ENCODE measurements at regions not wholly inside any gene's neighbourhood (a gene's known extent, or its start where the extent isn't known, plus 50 kb on each side); places are given as distances from the start of the nearest gene placed in this dataset.

DNA sequence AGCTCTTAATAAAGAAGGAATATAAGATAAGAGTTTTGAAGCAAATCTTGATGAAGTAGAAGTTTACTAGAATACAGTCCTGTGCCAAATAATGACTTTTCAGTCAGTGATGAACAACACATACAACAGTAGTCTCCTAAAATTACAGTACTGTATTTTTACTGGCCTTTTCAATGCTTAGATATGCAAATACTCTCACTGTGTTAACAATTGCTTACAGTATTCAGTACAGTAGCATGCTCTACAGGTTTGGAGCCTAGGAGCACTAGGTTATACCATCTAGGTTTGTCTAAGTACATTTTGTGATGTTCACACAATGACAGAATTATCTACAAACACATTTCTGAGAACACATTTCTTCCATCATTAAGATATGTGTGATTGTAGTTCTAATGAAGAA lies 316.7 kb upstream of the KLHL1 start:
- DNase-seq (ENCODE audit: extremely low read depth in 1 of 2, low read depth in 1 of 2), result no peak

DNA sequence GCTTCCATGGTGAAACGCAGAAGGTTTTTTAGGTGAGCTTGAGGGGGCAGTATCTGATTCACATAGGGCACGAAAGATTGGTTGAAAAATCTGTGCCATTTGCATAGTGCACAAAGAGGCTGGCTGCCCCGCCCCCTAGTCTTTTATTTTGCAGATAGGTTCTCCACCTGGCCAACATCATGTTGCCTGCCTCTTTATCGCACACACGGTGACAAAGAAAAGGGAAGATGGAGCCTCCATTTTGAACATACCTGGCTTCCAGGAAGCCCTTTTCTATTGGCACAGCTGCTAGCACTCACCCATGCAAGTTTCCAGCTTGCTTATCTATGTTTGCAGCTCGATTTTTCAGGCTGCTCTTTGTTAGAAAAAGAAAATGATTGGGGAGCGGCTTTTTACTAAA lies 316.2 kb upstream of the KLHL1 start:
- DNase-seq (ENCODE audit: extremely low read depth in 1 of 2, low read depth in 1 of 2), result no peak

DNA sequence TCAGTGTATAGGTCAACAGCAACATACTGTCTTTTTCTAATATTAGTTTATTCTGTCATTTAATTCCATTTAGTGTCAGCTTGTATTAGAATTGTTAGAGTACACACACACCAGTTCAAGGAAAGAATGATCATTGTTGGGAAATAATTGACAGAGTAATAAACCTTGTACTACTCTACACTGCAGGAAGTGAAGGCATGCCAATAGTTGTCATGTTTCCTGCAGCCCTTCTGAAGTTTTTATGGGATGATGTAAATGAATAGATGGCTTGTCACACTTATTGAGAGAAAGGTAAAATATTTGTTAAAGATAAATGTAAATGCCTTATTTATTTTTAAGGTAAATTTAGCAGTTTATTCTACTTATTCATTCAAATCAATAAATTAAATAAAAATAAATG lies 306.9 kb upstream of the KLHL1 start:
- no peak for DNase-seq (ENCODE audit: extremely low read depth in 1 of 2, low read depth in 1 of 2)

DNA sequence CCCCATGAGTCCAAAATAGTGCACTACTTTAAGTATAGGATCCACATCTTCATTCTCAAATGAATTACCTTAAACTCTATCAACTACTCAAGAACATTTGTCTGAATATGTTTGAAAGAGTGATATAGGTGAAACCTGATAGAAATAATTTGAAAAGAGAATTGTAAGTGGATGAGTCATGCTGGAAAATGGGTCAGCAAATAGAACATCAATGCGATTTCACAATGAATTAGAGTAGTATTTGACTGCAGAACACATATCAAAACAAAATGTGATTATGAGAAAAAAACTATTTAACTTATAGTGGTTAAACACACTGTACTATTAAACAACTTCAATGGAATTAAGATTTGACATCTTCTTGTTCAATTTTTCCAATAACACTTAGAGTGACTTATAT lies 300.6 kb upstream of the KLHL1 start:
- DNase-seq (ENCODE audit: extremely low read depth in 1 of 2, low read depth in 1 of 2), result no peak

DNA sequence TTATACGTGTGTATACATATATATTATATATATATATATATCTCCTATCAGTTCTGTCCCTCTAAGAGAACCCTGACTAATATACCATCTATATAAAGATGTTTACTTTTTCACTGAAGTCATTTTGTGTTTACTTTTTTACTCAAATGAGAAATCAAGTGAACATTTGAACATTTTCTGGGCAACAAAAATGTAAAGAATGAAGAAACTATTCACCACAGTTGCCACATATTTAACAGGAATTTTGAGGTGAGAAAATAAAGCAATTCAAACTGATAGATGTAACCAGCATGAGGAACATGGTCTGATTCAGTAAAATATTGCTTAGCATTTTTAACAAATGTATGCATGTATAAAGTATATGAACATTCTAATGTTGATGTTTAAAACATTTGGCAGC lies 299.2 kb upstream of the KLHL1 start:
- no peak for DNase-seq (ENCODE audit: extremely low read depth in 1 of 2, low read depth in 1 of 2)

DNA sequence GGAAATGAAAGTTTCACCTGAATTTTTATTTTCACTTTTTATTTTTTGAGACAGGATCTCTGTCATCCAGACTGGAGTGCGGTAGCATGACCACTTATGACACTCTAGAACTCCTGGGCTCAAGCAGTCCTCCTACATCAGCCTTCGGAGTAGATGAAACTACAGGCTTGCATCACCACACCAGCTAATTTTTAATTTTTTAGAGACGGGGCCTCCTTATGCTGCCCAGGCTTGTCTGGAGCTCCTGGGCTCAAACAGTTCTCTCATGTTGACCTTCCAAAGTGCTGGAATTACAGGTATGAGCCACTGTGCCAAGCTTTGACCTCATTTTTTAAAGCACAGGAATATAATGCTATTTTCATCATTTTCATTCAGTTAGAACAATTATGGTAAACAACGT lies 297.0 kb upstream of the KLHL1 start:
- no peak for DNase-seq (ENCODE audit: extremely low read depth in 1 of 2, low read depth in 1 of 2)

DNA sequence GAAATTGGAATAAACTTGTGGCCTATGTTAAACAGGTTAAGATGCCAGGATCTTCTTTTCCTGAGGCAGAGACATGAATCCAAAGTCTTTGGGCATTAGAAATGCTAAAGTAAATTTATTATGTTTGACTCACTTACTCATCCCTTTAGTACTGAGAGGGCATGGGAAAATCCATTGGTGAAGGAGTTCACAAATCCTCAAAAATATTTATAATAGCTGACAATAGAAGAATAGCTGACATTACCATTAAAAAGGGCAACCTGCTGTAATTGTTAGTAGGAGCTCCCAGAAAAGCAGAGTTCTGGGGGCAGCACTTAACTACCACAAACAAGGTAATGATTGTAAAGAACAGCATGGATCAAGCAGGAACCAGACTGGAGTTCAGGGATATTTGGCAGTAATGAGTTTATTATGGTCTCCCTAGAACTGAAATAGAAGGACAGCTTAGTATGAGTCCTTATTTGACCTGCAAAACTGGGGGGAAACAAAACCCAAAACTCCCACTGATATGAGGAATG lies 285.8 kb upstream of the KLHL1 start:
- DNase-seq (ENCODE audit: extremely low read depth in 1 of 2, low read depth in 1 of 2), result no peak

DNA sequence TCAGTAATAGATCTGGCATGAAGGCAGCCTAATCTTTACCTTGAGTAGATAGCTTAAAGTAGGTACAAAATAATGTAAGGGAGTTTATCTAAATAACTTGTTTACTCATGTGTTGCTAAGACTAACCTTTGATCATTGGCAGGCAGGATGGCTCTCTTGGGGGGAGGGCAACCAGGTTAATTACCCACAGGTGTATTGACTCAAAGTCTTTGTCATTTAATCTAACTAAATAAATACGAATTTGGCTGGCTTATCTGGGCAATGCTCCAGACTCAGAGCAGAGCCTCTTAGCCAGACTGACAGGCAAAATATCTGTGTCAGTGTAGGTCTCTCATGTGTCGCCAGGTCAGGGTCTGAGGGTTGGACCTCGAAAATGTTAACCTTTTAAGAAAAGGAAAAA lies 283.4 kb upstream of the KLHL1 start:
- DNase-seq (ENCODE audit: extremely low read depth in 1 of 2, low read depth in 1 of 2), result no peak

DNA sequence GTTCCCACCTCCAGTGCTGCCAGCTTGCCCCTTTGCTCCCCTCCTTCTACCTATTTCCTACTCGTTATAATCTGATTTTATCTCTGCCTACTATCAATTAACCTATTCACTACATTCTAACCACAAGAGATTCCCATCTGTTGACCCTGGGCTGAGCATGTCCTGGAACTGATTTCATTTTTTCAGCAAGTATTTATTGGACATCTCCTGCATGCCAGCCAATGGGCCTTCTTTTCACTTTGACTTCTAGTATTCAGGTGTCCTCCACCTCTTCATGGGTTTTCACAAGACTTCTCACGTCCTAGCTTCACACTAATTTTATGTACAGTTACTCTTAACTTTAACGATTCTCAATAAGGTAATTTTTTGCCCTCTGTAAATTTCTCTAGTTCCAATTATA lies 282.7 kb upstream of the KLHL1 start:
- DNase-seq (ENCODE audit: extremely low read depth in 1 of 2, low read depth in 1 of 2), result no peak

DNA sequence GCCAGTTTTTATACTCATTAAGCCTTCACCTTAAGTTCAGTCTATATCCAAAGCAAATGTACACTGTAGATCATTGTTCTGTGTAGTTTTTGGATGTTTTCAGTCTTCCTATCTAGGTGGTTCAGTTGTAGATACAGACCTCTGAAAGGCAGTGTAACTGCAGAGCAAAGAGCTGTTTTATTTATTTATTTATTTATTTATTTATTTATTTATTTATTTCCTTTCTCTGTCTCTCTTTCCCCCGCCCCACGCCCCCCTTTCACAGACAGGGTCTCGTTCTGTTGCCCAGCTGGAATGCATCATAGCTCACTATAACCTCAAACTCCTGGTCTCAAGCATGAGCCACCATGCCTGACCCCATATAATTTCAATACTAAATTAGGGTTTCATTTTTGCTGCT lies 281.8 kb upstream of the KLHL1 start:
- no peak for DNase-seq (ENCODE audit: extremely low read depth in 1 of 2, low read depth in 1 of 2)

DNA sequence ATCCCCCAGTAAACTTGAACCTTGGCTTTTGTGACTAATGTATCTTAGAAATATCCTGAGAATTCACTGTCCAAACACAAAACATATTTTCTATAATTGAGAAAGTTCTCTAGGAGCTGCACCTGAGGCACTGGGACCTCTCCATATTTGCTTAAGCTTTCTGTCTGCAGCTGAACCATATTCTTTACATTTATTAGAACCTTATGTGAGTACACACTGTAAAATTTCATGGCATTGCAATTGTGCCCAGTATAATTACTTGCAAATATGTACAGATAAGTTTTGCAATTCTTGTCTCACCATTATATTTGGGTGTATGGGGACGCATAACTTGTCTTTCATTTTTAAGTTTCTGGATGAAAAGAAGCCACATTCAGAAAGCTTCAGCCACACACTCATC lies 280.7 kb upstream of the KLHL1 start:
- DNase-seq (ENCODE audit: extremely low read depth in 1 of 2, low read depth in 1 of 2), result no peak

DNA sequence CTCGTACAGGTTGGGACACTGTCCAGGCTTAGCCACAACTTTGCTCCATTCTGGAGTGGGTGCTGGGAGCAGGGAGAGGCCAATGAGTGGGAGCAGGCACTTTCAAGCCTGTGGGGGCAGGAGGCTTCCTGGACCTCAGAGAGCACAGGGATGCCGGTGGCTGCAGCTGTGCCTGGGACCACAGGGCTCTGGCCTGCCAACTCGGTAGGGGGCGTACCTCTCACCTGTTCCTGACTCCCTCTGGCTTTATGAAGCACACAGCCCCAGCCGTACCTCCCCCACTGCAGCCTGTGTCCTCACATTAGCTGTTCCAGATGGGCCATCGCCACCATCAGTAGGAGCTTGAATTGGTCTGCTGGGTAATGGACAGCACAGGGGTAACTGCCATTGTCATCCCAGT lies 278.7 kb upstream of the KLHL1 start:
- no peak for DNase-seq (ENCODE audit: extremely low read depth in 1 of 2, low read depth in 1 of 2)

DNA sequence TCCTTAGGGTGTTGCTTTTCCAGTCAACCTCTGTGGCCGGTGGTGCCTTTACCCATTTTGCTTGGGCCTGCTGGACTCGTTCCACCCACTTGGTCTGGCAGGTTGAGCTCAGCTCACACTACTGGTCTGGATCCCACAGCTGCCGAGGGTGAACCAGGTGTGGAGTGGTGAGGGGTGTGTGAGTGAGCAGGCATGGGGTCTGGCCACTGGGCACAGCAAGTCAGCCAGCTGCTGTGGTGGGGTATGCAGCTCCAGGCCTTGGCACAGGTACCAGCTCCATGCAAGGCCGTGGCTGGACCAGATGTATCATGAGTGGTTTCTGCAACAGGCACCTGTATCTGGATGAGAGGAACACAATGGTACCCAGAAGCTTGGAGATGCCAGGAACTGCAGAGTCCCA lies 277.6 kb upstream of the KLHL1 start:
- DNase-seq (ENCODE audit: extremely low read depth in 1 of 2, low read depth in 1 of 2), result no peak

DNA sequence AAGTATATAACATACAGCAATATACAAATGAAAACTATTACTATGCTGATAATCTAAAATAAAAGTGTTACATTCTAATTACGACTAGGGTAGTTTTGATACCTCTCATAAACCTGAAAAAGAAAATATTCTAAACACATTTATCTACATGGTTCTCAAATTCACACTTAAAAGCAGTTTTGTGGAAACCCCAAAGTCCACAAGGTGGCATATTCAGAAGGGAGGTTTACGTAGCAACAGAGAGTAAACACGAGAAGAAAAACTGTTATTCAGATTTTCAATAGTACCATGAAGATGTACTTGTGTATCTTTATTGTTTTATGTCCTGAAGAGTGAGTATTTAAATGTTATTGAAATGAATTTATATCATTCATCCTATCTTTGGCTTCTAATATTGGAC lies 275.9 kb upstream of the KLHL1 start:
- DNase-seq (ENCODE audit: extremely low read depth in 1 of 2, low read depth in 1 of 2), result no peak

DNA sequence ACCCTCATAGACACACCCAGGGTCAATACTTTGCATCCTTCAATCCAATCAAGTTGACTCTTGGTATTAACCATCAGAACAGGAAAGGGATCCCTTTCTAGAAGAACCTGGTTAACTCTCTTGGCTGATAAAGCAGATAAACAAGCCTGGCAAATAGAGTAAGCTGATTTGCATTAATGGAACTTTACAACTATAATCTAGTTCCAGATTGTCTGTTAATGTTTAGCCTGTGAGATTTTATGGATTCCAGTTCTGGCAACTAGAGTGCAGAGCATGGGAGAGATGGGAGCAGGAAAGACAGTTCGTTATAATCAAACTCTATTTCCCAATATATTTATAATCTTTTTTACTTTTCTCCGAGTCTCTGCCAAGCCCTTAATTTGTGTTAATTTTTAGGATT lies 272.6 kb upstream of the KLHL1 start:
- no peak for DNase-seq (ENCODE audit: extremely low read depth in 1 of 2, low read depth in 1 of 2)

DNA sequence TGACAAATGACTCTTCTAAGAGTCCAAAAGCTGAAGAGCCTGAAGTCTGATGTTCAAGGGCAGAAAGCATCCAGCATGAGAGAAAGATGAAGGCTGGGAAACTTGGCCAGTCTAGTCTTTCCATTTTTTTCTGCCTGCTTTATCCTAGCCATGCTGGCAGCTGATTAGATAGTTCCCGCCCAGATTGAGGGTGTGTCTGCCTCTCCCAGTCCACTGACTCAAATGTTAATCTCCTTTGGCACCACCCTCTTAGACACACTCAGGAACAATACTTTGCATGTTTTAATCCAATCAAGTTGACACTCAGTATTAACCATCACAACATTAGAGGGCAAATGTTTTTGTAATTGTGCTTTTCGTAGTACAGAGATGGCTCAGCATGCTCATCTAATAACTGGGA lies 267.5 kb upstream of the KLHL1 start:
- DNase-seq (ENCODE audit: extremely low read depth in 1 of 2, low read depth in 1 of 2), result no peak

DNA sequence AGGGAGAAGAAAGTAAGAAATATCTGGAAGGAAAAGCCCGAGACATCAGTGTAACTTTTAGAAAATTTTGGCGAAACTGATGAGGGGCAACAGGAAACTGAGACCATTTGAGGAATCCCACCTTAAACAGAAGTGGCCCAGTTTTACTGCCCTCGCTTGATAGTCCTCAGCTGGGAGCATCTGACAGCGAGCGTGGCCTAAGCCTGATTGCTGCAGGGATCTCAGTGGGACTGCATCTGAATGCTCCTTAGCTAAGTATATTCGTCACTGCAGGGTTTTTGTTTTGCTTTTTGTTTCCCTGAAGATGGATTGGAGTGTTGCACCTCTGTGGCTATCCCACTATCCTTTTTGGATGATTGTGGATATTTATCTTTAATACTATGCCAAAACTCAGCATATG lies 262.7 kb upstream of the KLHL1 start:
- DNase-seq (ENCODE audit: extremely low read depth in 1 of 2, low read depth in 1 of 2), result no peak

DNA sequence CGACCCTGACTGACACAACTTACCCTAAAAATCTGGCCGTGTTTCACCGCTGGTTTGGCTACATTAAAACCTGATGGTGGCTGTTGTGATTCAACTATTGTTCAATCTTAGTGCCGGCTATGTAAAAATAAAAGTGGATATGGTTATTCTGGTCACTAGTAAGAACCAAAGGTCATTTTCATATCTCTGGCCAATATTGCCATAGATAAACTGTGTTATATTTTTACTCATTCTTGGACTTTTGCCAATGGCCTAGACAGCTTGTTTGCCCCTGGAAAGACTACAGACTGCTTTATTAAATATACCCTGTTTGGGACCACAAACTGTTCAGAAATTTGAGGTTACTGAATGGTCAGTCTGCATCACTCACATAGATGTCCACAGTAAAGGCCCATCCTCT lies 258.5 kb upstream of the KLHL1 start:
- DNase-seq (ENCODE audit: extremely low read depth in 1 of 2, low read depth in 1 of 2), result no peak

DNA sequence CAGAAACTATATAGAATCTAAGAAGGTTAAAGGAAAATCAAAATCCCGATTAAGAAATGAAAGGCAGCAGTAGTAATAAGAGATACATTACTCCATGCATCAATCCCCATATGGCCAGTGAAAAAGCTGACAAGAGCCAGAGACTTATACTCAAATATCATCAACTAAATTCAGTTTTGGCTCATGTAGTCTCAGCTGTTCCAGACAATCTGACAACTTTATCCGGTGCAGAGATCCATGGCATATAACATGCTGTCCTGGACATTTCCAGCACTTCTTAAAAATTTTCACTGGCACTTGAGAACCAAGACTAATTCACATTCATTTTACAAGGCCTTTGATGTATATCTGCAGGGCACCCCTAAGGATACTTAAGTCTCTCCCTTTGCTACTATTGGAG lies 255.7 kb upstream of the KLHL1 start:
- DNase-seq (ENCODE audit: extremely low read depth in 1 of 2, low read depth in 1 of 2), result no peak

DNA sequence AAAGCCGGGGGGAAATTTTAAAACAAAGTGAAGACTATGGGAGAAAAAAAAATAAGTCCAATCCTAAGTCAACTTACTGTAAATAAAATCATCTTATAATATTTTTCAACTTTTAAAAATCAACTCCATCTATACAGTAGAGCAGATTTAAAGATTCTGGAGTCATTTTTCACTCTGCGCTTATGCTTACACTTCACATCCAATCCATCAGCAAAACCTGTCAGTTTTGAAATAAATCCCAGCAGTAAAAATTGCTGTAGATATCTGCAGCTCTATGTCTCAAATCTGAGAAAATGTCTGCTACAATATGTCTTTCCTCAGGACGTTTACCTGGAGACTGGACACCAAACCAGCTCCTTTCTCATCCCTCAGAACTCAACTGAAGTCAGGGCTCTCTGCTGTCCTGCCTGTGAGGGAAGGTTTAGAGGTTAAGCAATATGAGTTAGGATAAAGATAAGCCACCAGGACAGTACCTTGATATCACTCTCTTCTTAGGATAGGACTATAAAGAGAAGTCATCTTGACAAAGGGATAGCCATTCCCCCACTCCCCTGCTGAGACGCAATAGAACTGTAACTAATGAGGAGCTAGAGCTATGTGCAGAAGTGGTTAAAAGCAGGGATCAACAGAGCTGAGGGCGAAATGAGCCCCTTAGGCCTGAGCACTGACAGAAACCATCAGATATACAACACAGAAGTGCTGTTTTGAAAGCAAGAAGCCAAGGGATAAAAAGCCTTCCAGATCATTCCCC lies 254.7 kb upstream of the KLHL1 start:
- DNase-seq (ENCODE audit: extremely low read depth in 1 of 2, low read depth in 1 of 2), result no peak

DNA sequence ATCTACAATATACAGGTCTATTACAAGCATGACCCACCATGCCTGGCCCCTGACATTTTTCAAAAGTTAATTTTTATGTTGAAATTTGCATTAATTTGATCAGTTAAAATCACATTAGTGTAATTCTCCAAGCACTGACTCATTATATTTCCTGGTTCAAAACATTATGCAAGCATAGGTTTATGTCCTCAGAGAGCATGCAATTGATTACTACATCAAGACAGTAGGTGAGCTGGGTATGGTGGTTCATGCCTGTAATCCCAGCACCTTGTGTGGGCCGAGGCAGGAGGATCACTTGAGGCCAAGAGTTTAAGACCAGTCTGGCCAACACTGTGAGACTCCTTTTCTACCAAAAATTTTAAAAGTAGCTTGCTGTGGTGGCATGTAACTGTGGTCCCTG lies 248.8 kb upstream of the KLHL1 start:
- no peak for DNase-seq (ENCODE audit: extremely low read depth in 1 of 2, low read depth in 1 of 2)

DNA sequence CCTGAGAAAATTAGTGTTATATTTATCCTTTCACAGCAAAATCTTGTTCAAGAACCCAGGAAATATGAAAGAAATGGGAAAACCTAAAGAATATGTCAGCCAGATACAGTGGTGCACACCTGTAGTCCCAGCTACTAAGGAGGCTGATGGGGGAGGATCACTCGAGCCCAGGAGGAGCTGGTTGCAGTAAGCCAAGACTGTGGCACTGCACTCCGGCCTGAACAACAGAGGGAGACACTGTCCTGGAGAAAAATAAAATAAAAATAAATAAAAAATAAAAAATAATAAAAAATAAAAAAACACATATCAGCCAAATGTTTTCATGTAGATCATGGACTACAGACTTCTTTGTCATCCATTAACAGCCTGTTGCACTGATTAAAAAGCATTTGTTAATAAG lies 244.8 kb upstream of the KLHL1 start:
- no peak for DNase-seq (ENCODE audit: extremely low read depth in 1 of 2, low read depth in 1 of 2)

DNA sequence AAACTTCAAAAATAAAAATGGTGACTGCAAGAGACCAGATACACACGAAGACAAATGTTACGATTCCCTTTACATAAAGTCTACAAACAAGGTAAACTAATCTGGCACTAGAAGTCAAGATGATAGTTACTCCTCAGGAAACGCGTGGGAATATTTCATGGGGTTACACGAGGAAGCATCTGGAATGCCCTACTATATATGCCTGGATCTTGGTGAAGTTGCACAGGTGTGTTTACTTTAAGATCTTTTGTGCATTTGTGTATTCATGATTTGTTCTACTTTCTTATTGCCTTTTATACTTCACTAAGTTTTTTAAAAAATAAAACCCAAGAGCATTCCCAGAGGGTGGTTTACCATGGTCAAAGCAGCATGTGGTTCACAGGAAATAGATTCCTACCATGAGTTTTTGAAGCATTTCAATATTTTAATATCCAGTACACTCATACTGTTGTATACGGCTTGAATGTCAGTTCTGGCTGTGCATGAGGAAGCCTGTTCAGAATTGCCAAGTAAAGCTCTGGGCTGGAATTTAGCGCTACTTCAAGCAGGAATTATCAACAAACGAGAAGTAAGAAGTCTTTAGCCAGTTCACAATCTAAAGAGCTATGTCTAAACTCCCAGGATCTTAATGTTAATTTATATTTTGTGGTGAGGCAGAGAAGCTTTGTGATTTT lies 239.8 kb upstream of the KLHL1 start:
- DNase-seq (ENCODE audit: extremely low read depth in 1 of 2, low read depth in 1 of 2), result no peak

Measured in stimulated activated CD8-positive, alpha-beta memory T cell treated with anti-CD3 and anti-CD28 coated beads, Interleukin-7, amount 100 ng/mL, for 48 hours (primary cell).